Epithelial cell of esophagus (primary cell): ENCODE measurements at regions not wholly inside any gene's neighbourhood (a gene's known extent, or its start where the extent isn't known, plus 50 kb on each side); places are given as distances from the start of the nearest gene placed in this dataset.

Source experiments
- DNase-seq: peaks from one replicate; pipeline ENCODE4 v3.0.0; 2010; ENCODE audit warnings: low read depth
- H3K4me3 ChIP-seq: 2 replicates; pipeline ENCODE4 v1.5.1; 2011; ENCODE audit warnings: mild to moderate bottlenecking, low read length, control low read depth
- TF ChIP-seq, protein P1 (sequence below): IDR thresholded peaks from 2 replicates; pipeline ENCODE4 v1.5.1; 2011; ENCODE audit warnings: low read depth, mild to moderate bottlenecking, low read length, control low read depth, inconsistent platforms; ENCODE audit not compliant: insufficient read depth; ENCODE audit errors: missing control alignments

DNA sequence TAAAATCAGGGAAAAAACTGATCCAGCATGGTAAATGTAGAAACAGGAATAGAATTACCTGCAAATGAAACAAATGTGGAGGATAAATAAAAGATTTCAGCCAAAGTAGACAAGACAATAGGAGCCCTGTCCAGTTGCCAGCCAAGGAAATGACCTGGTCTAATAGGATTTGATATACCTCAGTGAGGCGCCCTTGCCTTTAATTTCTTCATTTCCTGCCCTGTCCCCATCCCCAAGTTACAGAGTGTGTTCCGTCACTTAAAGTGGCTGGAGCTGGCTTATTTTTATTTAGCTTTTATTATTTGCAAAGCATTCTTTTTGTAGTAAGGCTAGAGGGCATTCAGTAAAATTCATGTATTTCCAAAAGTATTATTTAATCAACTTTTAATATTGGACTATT is 1022.0 kb downstream of the EFNB2 start:
- no peak for DNase-seq
- TF ChIP-seq, protein P1, sequence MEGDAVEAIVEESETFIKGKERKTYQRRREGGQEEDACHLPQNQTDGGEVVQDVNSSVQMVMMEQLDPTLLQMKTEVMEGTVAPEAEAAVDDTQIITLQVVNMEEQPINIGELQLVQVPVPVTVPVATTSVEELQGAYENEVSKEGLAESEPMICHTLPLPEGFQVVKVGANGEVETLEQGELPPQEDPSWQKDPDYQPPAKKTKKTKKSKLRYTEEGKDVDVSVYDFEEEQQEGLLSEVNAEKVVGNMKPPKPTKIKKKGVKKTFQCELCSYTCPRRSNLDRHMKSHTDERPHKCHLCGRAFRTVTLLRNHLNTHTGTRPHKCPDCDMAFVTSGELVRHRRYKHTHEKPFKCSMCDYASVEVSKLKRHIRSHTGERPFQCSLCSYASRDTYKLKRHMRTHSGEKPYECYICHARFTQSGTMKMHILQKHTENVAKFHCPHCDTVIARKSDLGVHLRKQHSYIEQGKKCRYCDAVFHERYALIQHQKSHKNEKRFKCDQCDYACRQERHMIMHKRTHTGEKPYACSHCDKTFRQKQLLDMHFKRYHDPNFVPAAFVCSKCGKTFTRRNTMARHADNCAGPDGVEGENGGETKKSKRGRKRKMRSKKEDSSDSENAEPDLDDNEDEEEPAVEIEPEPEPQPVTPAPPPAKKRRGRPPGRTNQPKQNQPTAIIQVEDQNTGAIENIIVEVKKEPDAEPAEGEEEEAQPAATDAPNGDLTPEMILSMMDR = no peak
- no peak overlapping the region for H3K4me3 ChIP-seq

DNA sequence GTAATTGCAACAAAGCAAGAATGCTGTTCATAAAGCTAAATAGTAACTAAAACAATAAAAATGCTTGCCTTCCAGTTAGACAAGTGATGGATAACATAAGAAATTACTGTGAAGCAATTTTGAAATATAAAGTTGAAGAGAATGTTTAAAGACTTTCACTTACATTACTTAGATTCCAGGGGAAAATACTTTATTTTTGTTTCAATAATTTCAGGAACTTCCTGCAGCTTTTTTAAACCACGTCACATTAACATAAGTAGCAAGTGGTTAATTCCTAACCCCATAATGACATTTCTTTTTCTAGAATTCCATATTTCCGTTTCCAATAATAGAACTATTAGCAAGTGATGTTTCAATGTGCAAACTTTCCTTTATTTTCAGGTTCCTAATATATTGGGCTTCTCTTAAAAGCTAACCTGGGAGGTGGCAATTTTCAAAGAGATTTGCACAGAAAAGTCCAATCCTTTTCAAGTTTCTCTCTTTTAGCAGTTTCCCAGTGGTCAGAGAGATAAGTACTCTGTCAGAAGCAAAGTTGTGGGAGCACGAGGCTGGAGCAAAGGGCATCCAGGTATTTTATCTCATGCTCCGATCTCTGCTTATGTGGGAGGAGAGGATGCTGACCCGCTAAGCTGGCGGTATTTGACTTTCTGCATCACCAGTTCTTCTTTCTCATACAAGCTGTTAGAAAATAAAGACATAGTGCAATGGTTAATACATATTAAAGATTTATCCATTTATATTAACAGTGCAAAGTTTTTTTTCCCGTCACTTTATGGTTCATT is 1025.3 kb downstream of the EFNB2 start:
- TF ChIP-seq, protein P1 = no peak

DNA sequence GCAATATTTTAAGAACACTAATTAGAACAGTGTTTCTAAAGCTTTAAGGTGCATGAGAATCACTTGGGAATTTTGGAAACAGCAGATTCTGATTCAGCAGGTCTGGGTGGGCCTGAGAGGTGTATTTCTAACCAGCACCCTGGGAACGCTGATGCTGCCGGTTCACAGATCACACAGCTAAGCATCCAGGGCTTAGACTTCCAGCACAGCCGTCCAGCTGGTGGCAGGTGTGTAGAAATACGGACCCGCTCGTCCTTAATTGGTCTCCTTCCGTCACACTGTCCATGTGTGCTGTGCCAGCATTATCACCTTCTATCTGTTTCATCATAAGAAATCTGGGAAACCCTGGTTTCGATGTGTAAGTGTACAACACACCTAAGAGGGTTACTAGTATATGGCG is 1029.0 kb downstream of the EFNB2 start:
- no peak overlapping the region for H3K4me3 ChIP-seq
- TF ChIP-seq, protein P1 = no peak
- DNase-seq = no peak

More for the DNA sequence above, 1025.3 kb downstream of the EFNB2 start:
- DNase-seq = no peak
- H3K4me3 ChIP-seq = no peak overlapping the region

DNA sequence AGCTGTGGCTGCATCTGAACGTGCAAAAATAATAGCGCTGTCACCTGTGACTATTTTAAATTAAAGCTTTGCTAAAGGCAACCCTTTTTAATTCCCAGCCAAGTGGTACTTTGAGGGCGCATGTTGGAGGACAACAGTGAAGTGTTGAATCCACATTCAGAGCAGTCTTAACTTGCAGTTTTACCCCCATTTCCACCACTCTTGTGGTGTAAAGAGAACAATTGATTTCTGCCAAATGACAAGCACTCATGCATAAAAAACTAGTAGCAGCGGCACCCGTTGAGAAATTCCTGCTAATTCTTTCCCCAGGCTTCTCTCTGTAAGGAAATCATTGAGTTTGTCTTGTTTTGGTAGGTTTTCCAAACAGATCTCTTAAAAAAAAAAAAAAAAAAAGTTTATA is 1033.3 kb downstream of the EFNB2 start:
- TF ChIP-seq, protein P1 = no peak
- no peak for DNase-seq
- no peak overlapping the region for H3K4me3 ChIP-seq

DNA sequence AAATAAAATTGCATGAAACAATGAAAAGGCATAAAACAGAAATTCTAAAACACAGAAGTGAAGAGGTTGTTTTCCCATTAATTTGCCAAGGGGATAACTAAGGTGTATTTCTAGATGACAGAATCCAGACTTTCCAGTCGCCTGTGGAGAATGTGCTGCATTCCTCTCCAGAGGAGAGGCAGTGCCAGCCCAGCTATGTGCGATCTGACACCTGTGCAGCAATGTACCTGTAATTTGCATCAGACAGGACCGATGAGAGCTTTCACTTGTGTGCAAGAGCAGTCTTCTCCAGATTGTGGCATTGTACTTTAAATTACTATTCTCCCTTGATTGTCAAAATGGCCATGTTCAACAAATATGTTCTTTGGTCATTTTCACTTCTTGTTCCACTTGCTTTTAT is 1037.9 kb downstream of the EFNB2 start:
- TF ChIP-seq, protein P1 = no peak
- peak; percentile 17 for DNase-seq
- H3K4me3 ChIP-seq = no peak overlapping the region

DNA sequence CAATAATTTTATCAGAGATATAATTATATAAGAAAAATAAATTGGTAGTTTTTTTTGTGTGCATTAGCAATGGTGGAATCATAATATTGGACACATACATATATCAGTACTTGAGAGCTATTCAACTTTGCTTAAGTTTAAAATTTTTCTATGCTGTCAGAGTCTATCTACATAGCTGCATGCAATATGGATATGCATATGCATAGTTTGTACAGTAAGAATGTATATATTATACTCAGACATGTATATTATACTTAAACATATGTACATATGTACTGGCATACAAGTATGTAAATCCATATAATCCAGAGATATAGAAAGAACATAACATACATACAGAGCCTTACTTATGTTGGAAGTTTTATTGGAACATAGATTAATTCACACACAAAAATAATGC is 1043.2 kb downstream of the EFNB2 start:
- DNase-seq = no peak
- no peak overlapping the region for H3K4me3 ChIP-seq
- TF ChIP-seq, protein P1 = no peak

DNA sequence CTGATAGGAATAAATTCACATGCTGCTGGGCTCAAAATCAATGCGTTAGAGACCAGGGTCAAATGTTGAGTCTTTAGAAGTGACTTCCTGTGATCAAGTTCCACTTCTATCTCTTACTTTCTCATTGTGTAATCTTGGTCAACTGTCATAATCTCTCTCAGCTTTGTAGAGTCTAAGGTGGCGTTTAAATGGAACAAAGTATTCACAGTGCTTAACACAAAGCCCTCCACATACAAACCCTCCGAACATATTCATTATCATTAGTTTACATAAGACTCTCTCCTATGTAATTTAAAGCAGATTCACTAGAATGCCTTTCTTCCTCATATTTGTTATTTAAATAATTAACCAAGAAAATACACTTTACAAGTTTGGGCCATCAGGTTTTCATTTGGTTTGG is 1044.1 kb downstream of the EFNB2 start:
- TF ChIP-seq, protein P1 = no peak
- no peak for DNase-seq
- no peak overlapping the region for H3K4me3 ChIP-seq
